ENCODE measurements at regions not wholly inside any gene's neighbourhood (a gene's known extent, or its start where the extent isn't known, plus 50 kb on each side); places are given as distances from the start of the nearest gene placed in this dataset.

DNA sequence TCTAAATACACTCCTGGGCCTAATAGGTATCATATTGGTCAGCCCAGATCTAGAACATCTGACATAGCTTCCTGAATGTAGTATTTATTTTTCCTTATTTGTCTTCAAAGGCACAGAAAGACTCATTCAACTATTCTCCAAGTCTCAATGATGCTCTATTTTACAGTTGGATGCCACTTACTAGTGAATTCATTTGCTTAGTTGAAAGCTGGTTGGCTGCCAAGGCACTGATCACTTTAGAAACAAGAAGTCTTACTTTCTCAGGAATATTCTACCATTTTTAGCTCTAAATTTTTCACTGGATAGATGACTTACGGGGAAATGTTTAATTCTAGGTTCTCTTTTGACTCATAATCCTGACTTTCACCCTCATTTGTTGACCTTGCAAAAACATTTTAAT lies 863.4 kb downstream of the SORCS1 start:
- ATAC-seq: no peak
- no peak overlapping the region for H3K4me3 ChIP-seq (ENCODE audit: low read depth in 2 of 2, low read length in 2 of 2)
- H3K27ac ChIP-seq (ENCODE audit: low read length): no peak overlapping the region
- POLR2A ChIA-PET: interaction anchor here (0.6 kb wide), 1 partner anchor 280 kb away, joined by 4 read pairs; no protein-coding TSS in a partner anchor
- no peak for TF ChIP-seq SIN3A (IDR thresholded peaks at IDR 0.05; ENCODE audit: borderline replicate concordance, insufficient read depth, low read depth, low read length)
- TF ChIP-seq, protein P1, sequence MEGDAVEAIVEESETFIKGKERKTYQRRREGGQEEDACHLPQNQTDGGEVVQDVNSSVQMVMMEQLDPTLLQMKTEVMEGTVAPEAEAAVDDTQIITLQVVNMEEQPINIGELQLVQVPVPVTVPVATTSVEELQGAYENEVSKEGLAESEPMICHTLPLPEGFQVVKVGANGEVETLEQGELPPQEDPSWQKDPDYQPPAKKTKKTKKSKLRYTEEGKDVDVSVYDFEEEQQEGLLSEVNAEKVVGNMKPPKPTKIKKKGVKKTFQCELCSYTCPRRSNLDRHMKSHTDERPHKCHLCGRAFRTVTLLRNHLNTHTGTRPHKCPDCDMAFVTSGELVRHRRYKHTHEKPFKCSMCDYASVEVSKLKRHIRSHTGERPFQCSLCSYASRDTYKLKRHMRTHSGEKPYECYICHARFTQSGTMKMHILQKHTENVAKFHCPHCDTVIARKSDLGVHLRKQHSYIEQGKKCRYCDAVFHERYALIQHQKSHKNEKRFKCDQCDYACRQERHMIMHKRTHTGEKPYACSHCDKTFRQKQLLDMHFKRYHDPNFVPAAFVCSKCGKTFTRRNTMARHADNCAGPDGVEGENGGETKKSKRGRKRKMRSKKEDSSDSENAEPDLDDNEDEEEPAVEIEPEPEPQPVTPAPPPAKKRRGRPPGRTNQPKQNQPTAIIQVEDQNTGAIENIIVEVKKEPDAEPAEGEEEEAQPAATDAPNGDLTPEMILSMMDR (IDR thresholded peaks at IDR 0.05): no peak
- TF ChIP-seq, protein P2, sequence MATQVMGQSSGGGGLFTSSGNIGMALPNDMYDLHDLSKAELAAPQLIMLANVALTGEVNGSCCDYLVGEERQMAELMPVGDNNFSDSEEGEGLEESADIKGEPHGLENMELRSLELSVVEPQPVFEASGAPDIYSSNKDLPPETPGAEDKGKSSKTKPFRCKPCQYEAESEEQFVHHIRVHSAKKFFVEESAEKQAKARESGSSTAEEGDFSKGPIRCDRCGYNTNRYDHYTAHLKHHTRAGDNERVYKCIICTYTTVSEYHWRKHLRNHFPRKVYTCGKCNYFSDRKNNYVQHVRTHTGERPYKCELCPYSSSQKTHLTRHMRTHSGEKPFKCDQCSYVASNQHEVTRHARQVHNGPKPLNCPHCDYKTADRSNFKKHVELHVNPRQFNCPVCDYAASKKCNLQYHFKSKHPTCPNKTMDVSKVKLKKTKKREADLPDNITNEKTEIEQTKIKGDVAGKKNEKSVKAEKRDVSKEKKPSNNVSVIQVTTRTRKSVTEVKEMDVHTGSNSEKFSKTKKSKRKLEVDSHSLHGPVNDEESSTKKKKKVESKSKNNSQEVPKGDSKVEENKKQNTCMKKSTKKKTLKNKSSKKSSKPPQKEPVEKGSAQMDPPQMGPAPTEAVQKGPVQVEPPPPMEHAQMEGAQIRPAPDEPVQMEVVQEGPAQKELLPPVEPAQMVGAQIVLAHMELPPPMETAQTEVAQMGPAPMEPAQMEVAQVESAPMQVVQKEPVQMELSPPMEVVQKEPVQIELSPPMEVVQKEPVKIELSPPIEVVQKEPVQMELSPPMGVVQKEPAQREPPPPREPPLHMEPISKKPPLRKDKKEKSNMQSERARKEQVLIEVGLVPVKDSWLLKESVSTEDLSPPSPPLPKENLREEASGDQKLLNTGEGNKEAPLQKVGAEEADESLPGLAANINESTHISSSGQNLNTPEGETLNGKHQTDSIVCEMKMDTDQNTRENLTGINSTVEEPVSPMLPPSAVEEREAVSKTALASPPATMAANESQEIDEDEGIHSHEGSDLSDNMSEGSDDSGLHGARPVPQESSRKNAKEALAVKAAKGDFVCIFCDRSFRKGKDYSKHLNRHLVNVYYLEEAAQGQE (IDR thresholded peaks at IDR 0.05; ENCODE audit: insufficient read depth in 1 of 2, low read depth in 2 of 2, low read length in 1 of 2): no peak
- in situ Hi-C loops (cut with HindIII; ENCODE audit: low pct_unique_long_range_greater_than_20kb, low sequenced_read_pairs) (no loop called here), intact Hi-C loops (cut with micrococcal nuclease; ENCODE audit: unreplicated experiment) (no loop called here)
- CTCF ChIA-PET: no interaction called here
- no peaks in the 10 kb centered on the region for H3K27me3 ChIP-seq (ENCODE audit: control insufficient read depth, insufficient read depth, low read length)
- no peak for DNase-seq (ENCODE audit: low read depth, low spot score)
- no peaks in the 10 kb centered on the region for H3K4me1 ChIP-seq (ENCODE audit: control insufficient read depth, insufficient read depth, low read length)
- H3K36me3 ChIP-seq (ENCODE audit: control insufficient read depth, insufficient read depth, low read length): no peaks in the 10 kb centered on the region
- BruUV-seq (replicated peaks): no TSS peak
- no peaks in the 10 kb centered on the region for H3K9me3 ChIP-seq (ENCODE audit: control insufficient read depth, insufficient read depth, low read depth, low read length)

DNA sequence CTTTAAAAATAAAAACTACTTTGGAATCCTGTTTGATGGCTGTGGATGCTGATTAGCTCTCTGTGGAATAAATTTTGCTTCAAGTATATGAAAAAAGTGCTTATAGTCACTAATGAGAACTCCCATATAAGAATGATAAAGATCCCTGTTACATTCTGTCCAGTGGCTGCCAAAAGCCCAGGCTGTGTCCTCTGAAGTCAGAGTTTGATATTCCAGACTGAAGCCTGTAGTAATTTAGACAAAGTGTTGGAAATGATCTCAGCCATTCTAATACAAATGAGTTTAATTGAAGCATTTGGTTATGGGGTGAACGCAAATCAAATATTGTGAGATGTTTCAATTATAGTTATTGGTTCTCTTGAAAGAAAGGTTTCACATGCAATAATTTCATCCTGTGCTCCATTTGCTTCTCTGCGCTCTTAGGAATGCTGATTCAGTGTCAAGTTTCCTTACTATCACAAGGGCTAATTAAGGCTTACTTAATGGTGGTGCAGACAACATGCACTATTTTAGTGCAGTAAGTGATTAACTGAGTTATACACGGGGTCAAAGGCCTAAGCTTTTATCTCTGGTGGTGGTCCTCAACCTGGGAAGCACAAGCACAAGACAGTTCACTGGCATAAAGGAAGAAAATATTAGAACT lies 867.6 kb downstream of the SORCS1 start:
- H3K4me3 ChIP-seq (ENCODE audit: low read depth in 2 of 2, low read length in 2 of 2): no peak overlapping the region
- ChIA-PET POLR2A (no interaction called here), CTCF (no interaction called here)
- in situ Hi-C loops (cut with HindIII; ENCODE audit: low pct_unique_long_range_greater_than_20kb, low sequenced_read_pairs) (no loop called here), intact Hi-C loops (cut with micrococcal nuclease; ENCODE audit: unreplicated experiment) (no loop called here)
- TF ChIP-seq, protein P1 (IDR thresholded peaks at IDR 0.05): no peak
- TF ChIP-seq POLR2AphosphoS5 (IDR thresholded peaks at IDR 0.05; ENCODE audit: low read depth, low read length) (no peak), TCF7L2 (IDR thresholded peaks at IDR 0.05; ENCODE audit: low read depth, low read length) (no peak), SIN3A (IDR thresholded peaks at IDR 0.05; ENCODE audit: borderline replicate concordance, insufficient read depth, low read depth, low read length) (no peak)
- TF ChIP-seq, protein P2 (IDR thresholded peaks at IDR 0.05; ENCODE audit: insufficient read depth in 1 of 2, low read depth in 2 of 2, low read length in 1 of 2): no peak
- no peaks in the 10 kb centered on the region for H3K36me3 ChIP-seq (ENCODE audit: control insufficient read depth, insufficient read depth, low read length)
- no peaks in the 10 kb centered on the region for H3K9me3 ChIP-seq (ENCODE audit: control insufficient read depth, insufficient read depth, low read depth, low read length)
- no TSS peak for BruUV-seq (replicated peaks)
- DNase-seq (ENCODE audit: low read depth, low spot score): no peak
- ATAC-seq: no peak
- no peak overlapping the region for H3K27ac ChIP-seq (ENCODE audit: low read length)
- no peaks in the 10 kb centered on the region for H3K4me1 ChIP-seq (ENCODE audit: control insufficient read depth, insufficient read depth, low read length)
- no peaks in the 10 kb centered on the region for H3K27me3 ChIP-seq (ENCODE audit: control insufficient read depth, insufficient read depth, low read length)

Data from Panc1 (cell line).